C1 segment of cervical spinal cord (tissue), 14 donors: ENCODE measurements at regions not wholly inside any gene's neighbourhood (a gene's known extent, or its start where the extent isn't known, plus 50 kb on each side); places are given as distances from the start of the nearest gene placed in this dataset.
"Not testable (repeated sequence)": the region's sequence is repeated elsewhere in the genome, so short reads cannot be mapped to it uniquely, and the experiment has no call there.

Source experiments
- DNase-seq, 14 donors: peaks; one replicate each; lab custom pipeline; 2025; lab: John Stamatoyannopoulos, UW

GRCh38 chr6:135707426-135707825 is 144.1 kb upstream of the PDE7B start:
- DNase-seq, result no peak

- no peak for DNase-seq
Observed at GRCh38 chr6:135710042-135710441, 141.5 kb upstream of the PDE7B start.

GRCh38 chr6:135722190-135722589 is 129.3 kb upstream of the PDE7B start:
- no peak for DNase-seq

- DNase-seq, result no peak
Observed at GRCh38 chr6:135722679-135723078, 128.8 kb upstream of the PDE7B start.

- DNase-seq, result no peak
Observed at GRCh38 chr6:135728589-135728988, 122.9 kb upstream of the PDE7B start.

GRCh38 chr6:135731116-135731515 is 120.4 kb upstream of the PDE7B start:
- DNase-seq, result no peak

GRCh38 chr6:135736351-135736750 is 115.2 kb upstream of the PDE7B start:
- DNase-seq, result not testable (repeated sequence)

GRCh38 chr6:135738636-135739035 is 112.9 kb upstream of the PDE7B start:
- DNase-seq, result no peak

GRCh38 chr6:135739288-135739687 is 112.2 kb upstream of the PDE7B start:
- DNase-seq, result no peak

GRCh38 chr6:135740580-135740979 is 110.9 kb upstream of the PDE7B start:
- no peak for DNase-seq

GRCh38 chr6:135743476-135743875 is 108.0 kb upstream of the PDE7B start:
- DNase-seq, result no peak

- DNase-seq, result no peak
Observed at GRCh38 chr6:135748189-135748588, 103.3 kb upstream of the PDE7B start.

GRCh38 chr6:135750081-135750480 is 101.4 kb upstream of the PDE7B start:
- no peak for DNase-seq

- no peak for DNase-seq
Observed at GRCh38 chr6:135753196-135753595, 98.3 kb upstream of the PDE7B start.

- no peak for DNase-seq
Observed at GRCh38 chr6:135759831-135760230, 91.7 kb upstream of the PDE7B start.

GRCh38 chr6:135774006-135774405 is 77.5 kb upstream of the PDE7B start:
- no peak for DNase-seq

- no peak for DNase-seq
Observed at GRCh38 chr6:135779213-135779612, 72.3 kb upstream of the PDE7B start.

GRCh38 chr6:135780326-135780725 is 71.2 kb upstream of the PDE7B start:
- DNase-seq, result no peak

GRCh38 chr6:135782546-135782945 is 69.0 kb upstream of the PDE7B start:
- no peak for DNase-seq

- no peak for DNase-seq
Observed at GRCh38 chr6:135784507-135784906, 67.0 kb upstream of the PDE7B start.

- DNase-seq, result no peak
Observed at GRCh38 chr6:135789375-135790050, 62.0 kb upstream of the PDE7B start.

GRCh38 chr6:135791441-135791840 is 60.1 kb upstream of the PDE7B start:
- no peak for DNase-seq

- no peak for DNase-seq
Observed at GRCh38 chr6:135796643-135797305, 54.7 kb upstream of the PDE7B start.

GRCh38 chr6:135797361-135797760 is 54.1 kb upstream of the PDE7B start:
- DNase-seq, result no peak
